Motor neuron (in vitro differentiated cells): ENCODE measurements at regions not wholly inside any gene's neighbourhood (a gene's known extent, or its start where the extent isn't known, plus 50 kb on each side); places are given as distances from the start of the nearest gene placed in this dataset.

Experiments used
- ATAC-seq, 8 experiments: fragments of 200-7000 bp; cut with Tn5 transposase; replicated peaks in 6 of 8; 2 replicates each; pipeline ENCODE4 v1.8.0; 2021; ENCODE audit warnings: mild to moderate bottlenecking in 8 of 8, moderate library complexity in 8 of 8
- H3K27ac ChIP-seq, 2 donors: fragments of 250-450 bp; sonication (Bioruptor Pico); 2 replicates each; pipeline ENCODE4 v1.9.0; 2021; ENCODE audit warnings: antibody characterized with exemption in 2 of 2, mild to moderate bottlenecking in 2 of 2, moderate library complexity in 1 of 2
- H3K4me1 ChIP-seq, 2 donors: fragments of 250-450 bp; sonication (Bioruptor Pico); replicated peaks in 1 of 2; 2 replicates each; pipeline ENCODE4 v1.6.1; 2021; ENCODE audit warnings: antibody characterized with exemption in 2 of 2, mild to moderate bottlenecking in 2 of 2, moderate library complexity in 1 of 2
- H3K4me3 ChIP-seq, 5 donors: fragments of 250-450 bp; sonication (Bioruptor Pico); 2 replicates each; pipeline ENCODE4 v1.9.0; 2021; ENCODE audit warnings: antibody characterized with exemption in 5 of 5, mild to moderate bottlenecking in 5 of 5, moderate library complexity in 4 of 5
- WGBS, 10 experiments: fragments of 450-650 bp; shearing (Covaris generic); methylation state at CpG; one replicate each; pipeline ENCODE4 v1.0.0; 2022; 5-methylcytosine and 5-hydroxymethylcytosine counted together
- in situ Hi-C, 9 experiments: fragments of 400-800 bp; cut with MboI; loops; one replicate each; pipeline ENCODE4 v1.15.0; 2021; ENCODE audit warnings: low sequenced_read_pairs in 9 of 9, low pct_unique_long_range_greater_than_20kb in 2 of 9; ENCODE audit not compliant: unreplicated experiment in 9 of 9

- H3K4me3 ChIP-seq: no peak overlapping the region
- H3K4me1 ChIP-seq: no peaks in the 10 kb centered on the region
- WGBS, 10 experiments: 13 to 100% (median 49%) methylated on average over 1 to 4 of the region's 5 CpGs; no CpG with 5 or more reads in 4 of the 10 experiments
- in situ Hi-C loops: no loop called here
- H3K27ac ChIP-seq: no peak overlapping the region
- ATAC-seq: no peak
Measured at GRCh38 chr14:42307239-42307825, 700.7 kb downstream of the LRFN5 start.

GRCh38 chr14:42299692-42300091 is 693.0 kb downstream of the LRFN5 start:
- no peak overlapping the region for H3K27ac ChIP-seq
- H3K4me1 ChIP-seq: no peaks in the 10 kb centered on the region
- ATAC-seq: no peak
- no peak overlapping the region for H3K4me3 ChIP-seq
- 6 to 100% (median 70%) methylated on average over 1 to 2 of the region's 2 CpGs; no CpG with 5 or more reads in 3 of the 10 experiments for WGBS, 10 experiments
- in situ Hi-C loops: no loop called here

GRCh38 chr14:42293180-42293579 is 686.5 kb downstream of the LRFN5 start:
- in situ Hi-C loops: no loop called here
- ATAC-seq: no peak
- 14 to 71% (median 40%) methylated on average over 1 of the region's 1 CpG; no CpG with 5 or more reads in 4 of the 10 experiments for WGBS, 10 experiments

GRCh38 chr14:42277840-42278239 is 671.2 kb downstream of the LRFN5 start:
- no peaks in the 10 kb centered on the region for H3K4me1 ChIP-seq
- 7 to 100% (median 72%) methylated on average over 1 to 2 of the region's 2 CpGs; no CpG with 5 or more reads in 1 of the 10 experiments for whole genome bisulfite sequencing, 10 experiments
- no peak for ATAC-seq
- no peak overlapping the region for H3K27ac ChIP-seq
- H3K4me3 ChIP-seq: no peak overlapping the region
- in situ Hi-C loops: no loop called here

More at GRCh38 chr14:42293180-42293579, 686.5 kb downstream of the LRFN5 start:
- H3K4me1 ChIP-seq: no peaks in the 10 kb centered on the region
- H3K4me3 ChIP-seq: no peak overlapping the region
- H3K27ac ChIP-seq: no peak overlapping the region

- Histone ChIP-seq H3K27ac (no peak overlapping the region), H3K4me1 (no peaks in the 10 kb centered on the region), H3K4me3 (no peak overlapping the region)
- WGBS, 10 experiments: 0 to 94% (median 42%) methylated on average over 1 of the region's 1 CpG; no CpG with 5 or more reads in 3 of the 10 experiments
- no peak for ATAC-seq
- in situ Hi-C loops: no loop called here
Measured at GRCh38 chr14:42269234-42269633, 662.6 kb downstream of the LRFN5 start.

GRCh38 chr14:42248131-42248530 is 641.5 kb downstream of the LRFN5 start:
- H3K4me3 ChIP-seq: no peak overlapping the region
- H3K4me1 ChIP-seq: peaks cover 0 to 8% of the 10 kb centered on the region in 2 donors
- in situ Hi-C loops: no loop called here
- no peak for ATAC-seq
- H3K27ac ChIP-seq: no peak overlapping the region
- WGBS, 10 experiments: 25 to 100% (median 81%) methylated on average over 1 to 2 of the region's 2 CpGs

- WGBS, 10 experiments: 0 to 100% (median 64%) methylated on average over 1 to 2 of the region's 2 CpGs
Measured at GRCh38 chr14:42241101-42241500, 634.4 kb downstream of the LRFN5 start.

GRCh38 chr14:42229976-42230375 is 623.3 kb downstream of the LRFN5 start:
- H3K4me1 ChIP-seq: no peaks in the 10 kb centered on the region
- ATAC-seq: no peak
- H3K27ac ChIP-seq: no peak overlapping the region
- WGBS, 10 experiments: 7 to 100% (median 95%) methylated on average over 1 to 3 of the region's 3 CpGs; no CpG with 5 or more reads in 1 of the 10 experiments
- in situ Hi-C loops: no loop called here
- H3K4me3 ChIP-seq: no peak overlapping the region

More at GRCh38 chr14:42241101-42241500, 634.4 kb downstream of the LRFN5 start:
- H3K4me3 ChIP-seq: no peak overlapping the region
- in situ Hi-C loops: no loop called here
- H3K27ac ChIP-seq: no peak overlapping the region
- no peaks in the 10 kb centered on the region for H3K4me1 ChIP-seq
- no peak for ATAC-seq

GRCh38 chr14:42229294-42229693 is 622.6 kb downstream of the LRFN5 start:
- no peak overlapping the region for H3K4me3 ChIP-seq
- in situ Hi-C loops: no loop called here
- no peak for ATAC-seq
- H3K4me1 ChIP-seq: no peaks in the 10 kb centered on the region
- H3K27ac ChIP-seq: no peak overlapping the region
- 80 to 100% methylated on average over 2 of the region's 6 CpGs; no CpG with 5 or more reads in 8 of the 10 experiments for WGBS, 10 experiments

- in situ Hi-C loops: no loop called here
- ATAC-seq: no peak
- Histone ChIP-seq H3K4me1 (no peaks in the 10 kb centered on the region), H3K4me3 (no peak overlapping the region), H3K27ac (no peak overlapping the region)
- WGBS, 10 experiments: 56 to 100% (median 88%) methylated on average over 1 to 3 of the region's 7 CpGs; no CpG with 5 or more reads in 5 of the 10 experiments
Measured at GRCh38 chr14:42228611-42229010, 621.9 kb downstream of the LRFN5 start.

- Histone ChIP-seq H3K4me3 (no peak overlapping the region), H3K4me1 (no peaks in the 10 kb centered on the region), H3K27ac (no peak overlapping the region)
- 0 to 64% (median 28%) methylated on average over 1 to 2 of the region's 2 CpGs for WGBS, 10 experiments
- in situ Hi-C loops: no loop called here
- peak; percentile 56 to 86 (median 66) for ATAC-seq
Measured at GRCh38 chr14:42224053-42224888, 617.6 kb downstream of the LRFN5 start.

GRCh38 chr14:42222924-42223471 is 616.3 kb downstream of the LRFN5 start:
- WGBS, 10 experiments: 0 to 53% (median 18%) methylated on average over 1 to 3 of the region's 3 CpGs; no CpG with 5 or more reads in 4 of the 10 experiments
- ATAC-seq: peak in 6 of 8 experiments; percentile 30 to 70 (median 49)
- H3K27ac ChIP-seq: no peak overlapping the region
- no peaks in the 10 kb centered on the region for H3K4me1 ChIP-seq
- no peak overlapping the region for H3K4me3 ChIP-seq
- in situ Hi-C loops: no loop called here

- H3K27ac ChIP-seq: no peak overlapping the region
- no peak overlapping the region for H3K4me3 ChIP-seq
- ATAC-seq: peak in 4 of 8 experiments; percentile 30 to 96 (median 62)
- H3K4me1 ChIP-seq: no peaks in the 10 kb centered on the region
- in situ Hi-C loops: no loop called here
Measured at GRCh38 chr14:42214981-42215491, 608.4 kb downstream of the LRFN5 start.
